ENCODE measurements at regions not wholly inside any gene's neighbourhood (a gene's known extent, or its start where the extent isn't known, plus 50 kb on each side); places are given as distances from the start of the nearest gene placed in this dataset.

GRCh38 chr10:44244745-44245600 is 139.9 kb downstream of the CXCL12 start:
- DNase-seq (ENCODE audit: low read depth, low spot score) = no peak

- DNase-seq (ENCODE audit: low read depth, low spot score) = no peak
Observed at GRCh38 chr10:44243851-44244510, 140.9 kb downstream of the CXCL12 start.

GRCh38 chr10:44242826-44243225 is 142.1 kb downstream of the CXCL12 start:
- DNase-seq (ENCODE audit: low read depth, low spot score) = no peak

- DNase-seq (ENCODE audit: low read depth, low spot score) = no peak
Observed at GRCh38 chr10:44242091-44242490, 142.8 kb downstream of the CXCL12 start.

GRCh38 chr10:44240584-44241205 is 144.2 kb downstream of the CXCL12 start:
- no peak for DNase-seq (ENCODE audit: low read depth, low spot score)

- DNase-seq (ENCODE audit: low read depth, low spot score) = no peak
Observed at GRCh38 chr10:44238212-44238611, 146.7 kb downstream of the CXCL12 start.

GRCh38 chr10:44237364-44238049 is 147.4 kb downstream of the CXCL12 start:
- DNase-seq (ENCODE audit: low read depth, low spot score) = no peak

GRCh38 chr10:44235363-44235762 is 149.5 kb downstream of the CXCL12 start:
- DNase-seq (ENCODE audit: low read depth, low spot score) = no peak

- no peak for DNase-seq (ENCODE audit: low read depth, low spot score)
Observed at GRCh38 chr10:44234483-44234875, 150.4 kb downstream of the CXCL12 start.

- no peak for DNase-seq (ENCODE audit: low read depth, low spot score)
Observed at GRCh38 chr10:44233561-44234482, 151.1 kb downstream of the CXCL12 start.

- DNase-seq (ENCODE audit: low read depth, low spot score) = no peak
Observed at GRCh38 chr10:44217274-44217820, 167.6 kb downstream of the CXCL12 start.

- no peak for DNase-seq (ENCODE audit: low read depth, low spot score)
Observed at GRCh38 chr10:44216073-44216472, 168.8 kb downstream of the CXCL12 start.

GRCh38 chr10:44209811-44210210 is 175.1 kb downstream of the CXCL12 start:
- DNase-seq (ENCODE audit: low read depth, low spot score) = no peak

GRCh38 chr10:44207160-44207559 is 177.7 kb downstream of the CXCL12 start:
- DNase-seq (ENCODE audit: low read depth, low spot score) = no peak

- no peak for DNase-seq (ENCODE audit: low read depth, low spot score)
Observed at GRCh38 chr10:44206127-44206818, 178.6 kb downstream of the CXCL12 start.

GRCh38 chr10:44205067-44205466 is 179.8 kb downstream of the CXCL12 start:
- no peak for DNase-seq (ENCODE audit: low read depth, low spot score)

GRCh38 chr10:44203535-44203934 is 181.4 kb downstream of the CXCL12 start:
- DNase-seq (ENCODE audit: low read depth, low spot score) = no peak

- no peak for DNase-seq (ENCODE audit: low read depth, low spot score)
Observed at GRCh38 chr10:44202952-44203351, 181.9 kb downstream of the CXCL12 start.

GRCh38 chr10:44201656-44202055 is 183.2 kb downstream of the CXCL12 start:
- no peak for DNase-seq (ENCODE audit: low read depth, low spot score)

GRCh38 chr10:44201011-44201410 is 183.9 kb downstream of the CXCL12 start:
- no peak for DNase-seq (ENCODE audit: low read depth, low spot score)
